SJSA1 (cell line): ENCODE measurements at regions not wholly inside any gene's neighbourhood (a gene's known extent, or its start where the extent isn't known, plus 50 kb on each side); places are given as distances from the start of the nearest gene placed in this dataset.
"Not testable (repeated sequence)": the region's sequence is repeated elsewhere in the genome, so short reads cannot be mapped to it uniquely, and the experiment has no call there.

Experiments
- DNase-seq, 2 experiments: peaks; one replicate each; pipeline ENCODE4 v3.0.0-alpha.2; 2015 to 2020; ENCODE audit warnings: low spot score in 2 of 2, low read depth in 1 of 2
- H3K27ac ChIP-seq: fragments of 250-450 bp; sonication (Bioruptor Pico); 2 replicates; pipeline ENCODE4 v1.5.1; 2020; ENCODE audit warnings: mild to moderate bottlenecking, moderate library complexity
- H3K27me3 ChIP-seq: fragments of 250-450 bp; sonication (Bioruptor Pico); replicated peaks from 2 replicates; pipeline ENCODE4 v1.5.1; 2020; ENCODE audit warnings: mild to moderate bottlenecking, moderate library complexity
- H3K36me3 ChIP-seq: fragments of 250-450 bp; sonication (Bioruptor Pico); 2 replicates; pipeline ENCODE4 v1.5.1; 2020; ENCODE audit warnings: mild to moderate bottlenecking
- H3K4me1 ChIP-seq: fragments of 250-450 bp; sonication (Bioruptor Pico); replicated peaks from 2 replicates; pipeline ENCODE4 v1.6.1; 2021; ENCODE audit warnings: mild to moderate bottlenecking
- H3K4me3 ChIP-seq: fragments of 250-450 bp; sonication (Bioruptor Pico); 2 replicates; pipeline ENCODE4 v1.5.1; 2020; ENCODE audit warnings: mild to moderate bottlenecking
- H3K9me3 ChIP-seq: fragments of 250-450 bp; sonication (Bioruptor Pico); replicated peaks from 2 replicates; pipeline ENCODE4 v1.5.1; 2020; ENCODE audit warnings: mild to moderate bottlenecking

GRCh38 chr14:19157106-19157709 is 190.0 kb downstream of the POTEM start:
- H3K4me1 ChIP-seq, H3K27ac ChIP-seq, H3K9me3 ChIP-seq, H3K36me3 ChIP-seq, DNase-seq, H3K27me3 ChIP-seq, H3K4me3 ChIP-seq: not testable (repeated sequence)

GRCh38 chr14:19158012-19158411 is 190.8 kb downstream of the POTEM start:
- H3K36me3 ChIP-seq, DNase-seq, H3K4me3 ChIP-seq, H3K27ac ChIP-seq, H3K27me3 ChIP-seq, H3K9me3 ChIP-seq, H3K4me1 ChIP-seq: not testable (repeated sequence)

GRCh38 chr14:19158588-19158987 is 191.4 kb downstream of the POTEM start:
- not testable (repeated sequence) for H3K4me1 ChIP-seq, H3K36me3 ChIP-seq, H3K9me3 ChIP-seq, DNase-seq, H3K27ac ChIP-seq, H3K4me3 ChIP-seq, H3K27me3 ChIP-seq

GRCh38 chr14:19159003-19159625 is 191.9 kb downstream of the POTEM start:
- H3K27ac ChIP-seq, H3K4me1 ChIP-seq, H3K4me3 ChIP-seq, DNase-seq, H3K27me3 ChIP-seq, H3K36me3 ChIP-seq, H3K9me3 ChIP-seq: not testable (repeated sequence)

- not testable (repeated sequence) for DNase-seq, H3K4me3 ChIP-seq, H3K27ac ChIP-seq, H3K36me3 ChIP-seq, H3K9me3 ChIP-seq, H3K4me1 ChIP-seq, H3K27me3 ChIP-seq
Measured at GRCh38 chr14:19160379-19160778, 193.1 kb downstream of the POTEM start.

- not testable (repeated sequence) for DNase-seq, H3K9me3 ChIP-seq, H3K4me3 ChIP-seq, H3K36me3 ChIP-seq, H3K4me1 ChIP-seq, H3K27me3 ChIP-seq, H3K27ac ChIP-seq
Measured at GRCh38 chr14:19161251-19162033, 194.2 kb downstream of the POTEM start.

- not testable (repeated sequence) for H3K4me3 ChIP-seq, H3K27ac ChIP-seq, H3K27me3 ChIP-seq, H3K9me3 ChIP-seq, DNase-seq, H3K36me3 ChIP-seq, H3K4me1 ChIP-seq
Measured at GRCh38 chr14:19162034-19162706, 194.9 kb downstream of the POTEM start.

- H3K27me3 ChIP-seq, H3K4me1 ChIP-seq, H3K36me3 ChIP-seq, H3K4me3 ChIP-seq, DNase-seq, H3K9me3 ChIP-seq, H3K27ac ChIP-seq: not testable (repeated sequence)
Measured at GRCh38 chr14:19162920-19163319, 195.7 kb downstream of the POTEM start.

GRCh38 chr14:19163891-19164290 is 196.7 kb downstream of the POTEM start:
- not testable (repeated sequence) for H3K27ac ChIP-seq, H3K9me3 ChIP-seq, H3K36me3 ChIP-seq, H3K4me1 ChIP-seq, H3K4me3 ChIP-seq, H3K27me3 ChIP-seq, DNase-seq

- not testable (repeated sequence) for H3K27me3 ChIP-seq, H3K27ac ChIP-seq, DNase-seq, H3K9me3 ChIP-seq, H3K4me1 ChIP-seq, H3K4me3 ChIP-seq, H3K36me3 ChIP-seq
Measured at GRCh38 chr14:19164426-19164825, 197.2 kb downstream of the POTEM start.

GRCh38 chr14:19166056-19166455 is 198.8 kb downstream of the POTEM start:
- not testable (repeated sequence) for H3K9me3 ChIP-seq, H3K4me3 ChIP-seq, H3K27ac ChIP-seq, DNase-seq, H3K36me3 ChIP-seq, H3K27me3 ChIP-seq, H3K4me1 ChIP-seq

- H3K4me3 ChIP-seq: not testable (repeated sequence)
Measured at GRCh38 chr14:19167454-19168190, 200.4 kb downstream of the POTEM start.

GRCh38 chr14:19168261-19168660 is 201.0 kb downstream of the POTEM start:
- not testable (repeated sequence) for H3K27ac ChIP-seq, H3K4me3 ChIP-seq, H3K9me3 ChIP-seq, H3K27me3 ChIP-seq, DNase-seq, H3K36me3 ChIP-seq, H3K4me1 ChIP-seq

More at GRCh38 chr14:19167454-19168190, 200.4 kb downstream of the POTEM start:
- not testable (repeated sequence) for H3K4me1 ChIP-seq, H3K27ac ChIP-seq, H3K27me3 ChIP-seq, H3K36me3 ChIP-seq, DNase-seq, H3K9me3 ChIP-seq
